HepG2 (cell line): ENCODE measurements at regions not wholly inside any gene's neighbourhood (a gene's known extent, or its start where the extent isn't known, plus 50 kb on each side); places are given as distances from the start of the nearest gene placed in this dataset.

Source experiments
- CENPX ChIP-seq: sonication (generic); formaldehyde crosslinking; IDR thresholded peaks from 2 replicates; pipeline ENCODE4 v1.9.0; 2021; ENCODE audit warnings: mild to moderate bottlenecking, missing genetic modification reagents, moderate library complexity
- MAX ChIP-seq: IDR thresholded peaks from 2 replicates; pipeline ENCODE4 v1.6.1; 2012; ENCODE audit warnings: inconsistent platforms
- MED8 ChIP-seq: sonication (generic); formaldehyde crosslinking; IDR thresholded peaks from 2 replicates; pipeline ENCODE4 v1.8.1; 2023; ENCODE audit warnings: mild to moderate bottlenecking, missing genetic modification reagents; ENCODE audit not compliant: insufficient replicate concordance
- MXI1 ChIP-seq: IDR thresholded peaks from 3 replicates; pipeline ENCODE4 v1.6.1; 2012; ENCODE audit warnings: low read depth, low read length, inconsistent platforms, borderline replicate concordance
- MYPOP ChIP-seq: sonication (generic); formaldehyde crosslinking; IDR thresholded peaks from 2 replicates; pipeline ENCODE4 v1.8.1; 2023; ENCODE audit warnings: mild to moderate bottlenecking, moderate library complexity, missing genetic modification reagents
- NR2F6 ChIP-seq, 2 experiments: IDR thresholded peaks; 2 replicates each; pipeline ENCODE4 v1.6.1; 2016; ENCODE audit warnings: antibody characterized with exemption in 1 of 2, mild to moderate bottlenecking in 1 of 2
- POGZ ChIP-seq: sonication (generic); formaldehyde crosslinking; IDR thresholded peaks from 2 replicates; pipeline ENCODE4 v1.4.0; 2020; ENCODE audit warnings: mild to moderate bottlenecking, missing genetic modification reagents
- SNAPC5 ChIP-seq: sonication (generic); formaldehyde crosslinking; IDR thresholded peaks from 2 replicates; pipeline ENCODE4 v1.8.1; 2023; ENCODE audit warnings: mild to moderate bottlenecking, missing genetic modification reagents, borderline replicate concordance
- SOX13 ChIP-seq, 3 experiments: fragments of 450-650 bp in 1 of 3; sonication (generic) in 1 of 3; formaldehyde crosslinking in 1 of 3; IDR thresholded peaks in 2 of 3; conservative IDR thresholded peaks in 1 of 3; 2 replicates each; pipeline versions ENCODE4 v1.5.0 to v1.6.1; 2016 to 2020; ENCODE audit warnings: antibody characterized with exemption in 1 of 3, mild to moderate bottlenecking in 1 of 3, missing compliant biosample characterization in 1 of 3, missing genetic modification reagents in 1 of 3, moderate library complexity in 1 of 3
- ZFP1 ChIP-seq: IDR thresholded peaks from 2 replicates; pipeline ENCODE4 v1.6.1; 2016
- ZKSCAN5 ChIP-seq: sonication (generic); formaldehyde crosslinking; IDR thresholded peaks from 2 replicates; pipeline ENCODE4 v1.5.1; 2020; ENCODE audit warnings: mild to moderate bottlenecking, missing genetic modification reagents
- ZNF264 ChIP-seq: sonication (generic); formaldehyde crosslinking; IDR thresholded peaks from 2 replicates; pipeline ENCODE4 v1.4.0; 2020; ENCODE audit warnings: missing genetic modification reagents
- ZNF383 ChIP-seq: sonication (generic); formaldehyde crosslinking; IDR thresholded peaks from 2 replicates; pipeline ENCODE4 v1.4.0; 2020; ENCODE audit warnings: missing genetic modification reagents, mild to moderate bottlenecking, borderline replicate concordance
- ZNF432 ChIP-seq: sonication (generic); formaldehyde crosslinking; IDR thresholded peaks from 2 replicates; pipeline ENCODE4 v1.5.0; 2020; ENCODE audit warnings: missing genetic modification reagents, mild to moderate bottlenecking, borderline replicate concordance
- ZNF468 ChIP-seq: sonication (generic); formaldehyde crosslinking; IDR thresholded peaks from 2 replicates; pipeline ENCODE4 v1.8.0; 2022; ENCODE audit warnings: mild to moderate bottlenecking, moderate library complexity, missing genetic modification reagents
- ZNF503 ChIP-seq: sonication (generic); formaldehyde crosslinking; IDR thresholded peaks from 2 replicates; pipeline ENCODE4 v1.4.0; 2020; ENCODE audit warnings: missing genetic modification reagents
- ZNF652 ChIP-seq: IDR thresholded peaks from 2 replicates; pipeline ENCODE4 v1.6.1; 2016; ENCODE audit warnings: low read depth, borderline replicate concordance

GRCh38 chr17:72338847-72339790, 218.3 kb downstream of the SOX9 start (continued):
- no peak for TF ChIP-seq MYPOP (CRISPR knock-in tag)
- TF ChIP-seq NR2F6 (IDR thresholded peaks at IDR 0.05): peak; percentile 56
- TF ChIP-seq NR2F6 (CRISPR knock-in tag; IDR thresholded peaks at IDR 0.05): no peak
- TF ChIP-seq ZNF503 (CRISPR knock-in tag): no peak; the same call in 1 of the 2 replicates
- TF ChIP-seq POGZ (CRISPR knock-in tag): peak; percentile 68
- no peak for TF ChIP-seq CENPX (CRISPR knock-in tag)
- no peak; the same call in 2 of the 3 replicates for TF ChIP-seq MXI1
- no peak for TF ChIP-seq ZKSCAN5 (CRISPR knock-in tag)
- TF ChIP-seq ZNF652 (CRISPR knock-in tag): no peak
- no peak; the same call in 1 of the 2 replicates for TF ChIP-seq ZFP1
- TF ChIP-seq ZNF264 (CRISPR knock-in tag): no peak
- no peak for TF ChIP-seq SNAPC5 (CRISPR knock-in tag)
- no peak for TF ChIP-seq MAX
- no peak for TF ChIP-seq ZNF383 (CRISPR knock-in tag)
- TF ChIP-seq SOX13 (IDR thresholded peaks at IDR 0.05): no peak
- peak in 1 of 2 experiments; percentile 66; a peak in 2 of 4 replicates for TF ChIP-seq SOX13 (CRISPR knock-in tag; conservative IDR thresholded peaks at IDR 0.05 in 1 of 2, IDR thresholded peaks at IDR 0.05 in 1 of 2)
- 0 out of 2 replicates have a peak, but pooled peaks have one; percentile 77 for TF ChIP-seq ZNF468 (CRISPR knock-in tag)
- TF ChIP-seq ZNF432 (CRISPR knock-in tag): no peak
- peak; percentile 90 for TF ChIP-seq MED8 (CRISPR knock-in tag)
